ENCODE measurements at regions not wholly inside any gene's neighbourhood (a gene's known extent, or its start where the extent isn't known, plus 50 kb on each side); places are given as distances from the start of the nearest gene placed in this dataset.

- no peaks in the 10 kb centered on the region for H3K36me3 ChIP-seq (ENCODE audit: insufficient read depth, low read length)
- no peaks in the 10 kb centered on the region for H3K4me1 ChIP-seq (ENCODE audit: control insufficient read depth, insufficient read depth, low read length)
- H3K4me2 ChIP-seq (ENCODE audit: low read length), result no peak overlapping the region
- no peak overlapping the region for H3K9ac ChIP-seq (ENCODE audit: low read depth, low read length)
- no peak overlapping the region for H3K4me3 ChIP-seq (ENCODE audit: low read length)
- no peaks in the 10 kb centered on the region for H3K27me3 ChIP-seq (ENCODE audit: control insufficient read depth, insufficient read depth, low read length)
- H3K9me3 ChIP-seq (replicated peaks; ENCODE audit: low read length), result no peaks in the 10 kb centered on the region
Observed at GRCh38 chrX:33465137-33465536, 253.8 kb upstream of the DMD start.

GRCh38 chrX:33457102-33457501 lies 245.8 kb upstream of the DMD start:
- H3K9me3 ChIP-seq (replicated peaks; ENCODE audit: low read length), result no peaks in the 10 kb centered on the region

GRCh38 chrX:33447285-33447684 lies 235.9 kb upstream of the DMD start:
- no peak overlapping the region for H3K4me2 ChIP-seq (ENCODE audit: low read length)
- H3K4me1 ChIP-seq (ENCODE audit: control insufficient read depth, insufficient read depth, low read length), result no peaks in the 10 kb centered on the region
- no peak overlapping the region for H3K9ac ChIP-seq (ENCODE audit: low read depth, low read length)
- no peaks in the 10 kb centered on the region for H3K27me3 ChIP-seq (ENCODE audit: control insufficient read depth, insufficient read depth, low read length)
- no peak overlapping the region for H3K4me3 ChIP-seq (ENCODE audit: low read length)
- H3K9me3 ChIP-seq (replicated peaks; ENCODE audit: low read length), result no peaks in the 10 kb centered on the region
- H3K36me3 ChIP-seq (ENCODE audit: insufficient read depth, low read length), result no peaks in the 10 kb centered on the region

More at GRCh38 chrX:33457102-33457501, 245.8 kb upstream of the DMD start:
- no peak overlapping the region for H3K4me2 ChIP-seq (ENCODE audit: low read length)
- no peaks in the 10 kb centered on the region for H3K4me1 ChIP-seq (ENCODE audit: control insufficient read depth, insufficient read depth, low read length)
- no peak overlapping the region for H3K9ac ChIP-seq (ENCODE audit: low read depth, low read length)
- no peaks in the 10 kb centered on the region for H3K36me3 ChIP-seq (ENCODE audit: insufficient read depth, low read length)
- no peak overlapping the region for H3K4me3 ChIP-seq (ENCODE audit: low read length)
- no peaks in the 10 kb centered on the region for H3K27me3 ChIP-seq (ENCODE audit: control insufficient read depth, insufficient read depth, low read length)

GRCh38 chrX:33434256-33435092 lies 223.1 kb upstream of the DMD start:
- no peaks in the 10 kb centered on the region for H3K9me3 ChIP-seq (replicated peaks; ENCODE audit: low read length)
- H3K9ac ChIP-seq (ENCODE audit: low read depth, low read length), result no peak overlapping the region
- H3K4me2 ChIP-seq (ENCODE audit: low read length), result peak overlapping the region; percentile 70
- no peaks in the 10 kb centered on the region for H3K4me1 ChIP-seq (ENCODE audit: control insufficient read depth, insufficient read depth, low read length)
- H3K27me3 ChIP-seq (ENCODE audit: control insufficient read depth, insufficient read depth, low read length), result no peaks in the 10 kb centered on the region
- no peaks in the 10 kb centered on the region for H3K36me3 ChIP-seq (ENCODE audit: insufficient read depth, low read length)
- no peak overlapping the region for H3K4me3 ChIP-seq (ENCODE audit: low read length)

- no peak overlapping the region for H3K4me3 ChIP-seq (ENCODE audit: low read length)
- H3K27me3 ChIP-seq (ENCODE audit: control insufficient read depth, insufficient read depth, low read length), result no peaks in the 10 kb centered on the region
- H3K36me3 ChIP-seq (ENCODE audit: insufficient read depth, low read length), result no peaks in the 10 kb centered on the region
- no peak overlapping the region for H3K9ac ChIP-seq (ENCODE audit: low read depth, low read length)
- no peak overlapping the region for H3K4me2 ChIP-seq (ENCODE audit: low read length)
- H3K4me1 ChIP-seq (ENCODE audit: control insufficient read depth, insufficient read depth, low read length), result no peaks in the 10 kb centered on the region
- H3K9me3 ChIP-seq (replicated peaks; ENCODE audit: low read length), result no peaks in the 10 kb centered on the region
Observed at GRCh38 chrX:33416273-33416805, 205.0 kb upstream of the DMD start.

GRCh38 chrX:33415459-33415858 lies 204.1 kb upstream of the DMD start:
- no peaks in the 10 kb centered on the region for H3K9me3 ChIP-seq (replicated peaks; ENCODE audit: low read length)
- H3K4me2 ChIP-seq (ENCODE audit: low read length), result no peak overlapping the region
- no peak overlapping the region for H3K4me3 ChIP-seq (ENCODE audit: low read length)
- no peak overlapping the region for H3K9ac ChIP-seq (ENCODE audit: low read depth, low read length)
- no peaks in the 10 kb centered on the region for H3K4me1 ChIP-seq (ENCODE audit: control insufficient read depth, insufficient read depth, low read length)
- H3K36me3 ChIP-seq (ENCODE audit: insufficient read depth, low read length), result no peaks in the 10 kb centered on the region
- no peaks in the 10 kb centered on the region for H3K27me3 ChIP-seq (ENCODE audit: control insufficient read depth, insufficient read depth, low read length)

- Histone ChIP-seq H3K9me3 (replicated peaks; ENCODE audit: low read length) (no peaks in the 10 kb centered on the region), H3K4me1 (ENCODE audit: control insufficient read depth, insufficient read depth, low read length) (no peaks in the 10 kb centered on the region), H3K27me3 (ENCODE audit: control insufficient read depth, insufficient read depth, low read length) (no peaks in the 10 kb centered on the region), H3K9ac (ENCODE audit: low read depth, low read length) (no peak overlapping the region), H3K4me2 (ENCODE audit: low read length) (no peak overlapping the region), H3K4me3 (ENCODE audit: low read length) (no peak overlapping the region), H3K36me3 (ENCODE audit: insufficient read depth, low read length) (no peaks in the 10 kb centered on the region)
Observed at GRCh38 chrX:33385546-33385945, 174.2 kb upstream of the DMD start.

GRCh38 chrX:33379839-33380238 lies 168.5 kb upstream of the DMD start:
- no peaks in the 10 kb centered on the region for H3K36me3 ChIP-seq (ENCODE audit: insufficient read depth, low read length)
- H3K9ac ChIP-seq (ENCODE audit: low read depth, low read length), result no peak overlapping the region
- no peaks in the 10 kb centered on the region for H3K4me1 ChIP-seq (ENCODE audit: control insufficient read depth, insufficient read depth, low read length)
- H3K9me3 ChIP-seq (replicated peaks; ENCODE audit: low read length), result no peaks in the 10 kb centered on the region
- no peaks in the 10 kb centered on the region for H3K27me3 ChIP-seq (ENCODE audit: control insufficient read depth, insufficient read depth, low read length)
- no peak overlapping the region for H3K4me3 ChIP-seq (ENCODE audit: low read length)
- H3K4me2 ChIP-seq (ENCODE audit: low read length), result no peak overlapping the region

- H3K9ac ChIP-seq (ENCODE audit: low read depth, low read length), result no peak overlapping the region
- no peak overlapping the region for H3K4me3 ChIP-seq (ENCODE audit: low read length)
- H3K27me3 ChIP-seq (ENCODE audit: control insufficient read depth, insufficient read depth, low read length), result no peaks in the 10 kb centered on the region
- H3K36me3 ChIP-seq (ENCODE audit: insufficient read depth, low read length), result no peaks in the 10 kb centered on the region
- no peaks in the 10 kb centered on the region for H3K4me1 ChIP-seq (ENCODE audit: control insufficient read depth, insufficient read depth, low read length)
- H3K9me3 ChIP-seq (replicated peaks; ENCODE audit: low read length), result no peaks in the 10 kb centered on the region
- no peak overlapping the region for H3K4me2 ChIP-seq (ENCODE audit: low read length)
Observed at GRCh38 chrX:33357606-33358005, 146.3 kb upstream of the DMD start.

- H3K9ac ChIP-seq (ENCODE audit: low read depth, low read length), result peak overlapping the region; percentile 67
- H3K9me3 ChIP-seq (replicated peaks; ENCODE audit: low read length), result no peaks in the 10 kb centered on the region
- H3K4me3 ChIP-seq (ENCODE audit: low read length), result peak overlapping the region; percentile 59
- H3K4me2 ChIP-seq (ENCODE audit: low read length), result peak overlapping the region; percentile 79
- H3K4me1 ChIP-seq (ENCODE audit: control insufficient read depth, insufficient read depth, low read length), result peaks cover 2% of the 10 kb centered on the region
- H3K27me3 ChIP-seq (ENCODE audit: control insufficient read depth, insufficient read depth, low read length), result no peaks in the 10 kb centered on the region
- H3K36me3 ChIP-seq (ENCODE audit: insufficient read depth, low read length), result no peaks in the 10 kb centered on the region
Observed at GRCh38 chrX:33339219-33339618, 127.9 kb upstream of the DMD start.

- Histone ChIP-seq H3K4me1 (ENCODE audit: control insufficient read depth, insufficient read depth, low read length) (peaks cover 2% of the 10 kb centered on the region), H3K27me3 (ENCODE audit: control insufficient read depth, insufficient read depth, low read length) (no peaks in the 10 kb centered on the region), H3K9ac (ENCODE audit: low read depth, low read length) (peak overlapping the region; percentile 44), H3K4me3 (ENCODE audit: low read length) (no peak overlapping the region), H3K4me2 (ENCODE audit: low read length) (peak overlapping the region; percentile 52), H3K36me3 (ENCODE audit: insufficient read depth, low read length) (no peaks in the 10 kb centered on the region), H3K9me3 (replicated peaks; ENCODE audit: low read length) (no peaks in the 10 kb centered on the region)
Observed at GRCh38 chrX:33336783-33337182, 125.4 kb upstream of the DMD start.

- no peak overlapping the region for H3K4me2 ChIP-seq (ENCODE audit: low read length)
- H3K9ac ChIP-seq (ENCODE audit: low read depth, low read length), result no peak overlapping the region
- peaks cover 10% of the 10 kb centered on the region for H3K4me1 ChIP-seq (ENCODE audit: control insufficient read depth, insufficient read depth, low read length)
- no peak overlapping the region for H3K4me3 ChIP-seq (ENCODE audit: low read length)
- no peaks in the 10 kb centered on the region for H3K9me3 ChIP-seq (replicated peaks; ENCODE audit: low read length)
- H3K36me3 ChIP-seq (ENCODE audit: insufficient read depth, low read length), result no peaks in the 10 kb centered on the region
- H3K27me3 ChIP-seq (ENCODE audit: control insufficient read depth, insufficient read depth, low read length), result no peaks in the 10 kb centered on the region
Observed at GRCh38 chrX:33333271-33333670, 121.9 kb upstream of the DMD start.

All from skeletal muscle satellite cell (primary cell).